HG02798 (cell line): ENCODE measurements at regions not wholly inside any gene's neighbourhood (a gene's known extent, or its start where the extent isn't known, plus 50 kb on each side); places are given as distances from the start of the nearest gene placed in this dataset.

Source experiments
- ATAC-seq: cut with Tn5 transposase; IDR thresholded peaks from one replicate; pipeline ENCODE4 v1.9.1; 2021; ENCODE audit warnings: mild to moderate bottlenecking; ENCODE audit not compliant: unreplicated experiment, poor library complexity

DNA sequence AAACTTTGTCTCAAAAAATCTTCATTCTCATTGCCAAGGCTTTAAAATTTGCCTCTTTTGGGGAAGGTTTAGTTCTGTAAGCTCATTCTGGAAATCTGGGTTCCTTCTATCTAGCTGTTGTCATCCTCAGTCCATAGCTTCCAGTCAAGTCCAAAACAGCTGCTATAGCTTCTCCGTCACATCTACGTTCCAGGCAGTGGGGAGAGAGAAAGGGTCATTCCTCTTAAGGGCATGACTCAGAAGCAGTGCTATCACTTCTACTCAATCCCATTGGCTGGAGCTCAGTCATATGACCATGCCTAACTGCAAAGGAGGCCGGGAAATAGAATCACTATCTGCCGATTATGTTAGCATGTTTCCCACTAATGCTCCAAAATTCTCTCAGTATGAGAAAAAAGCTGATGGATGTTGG, 141.4 kb upstream of the PTPN1 start:
- ATAC-seq: no peak

- no peak for ATAC-seq
Measured at GRCh38 chr20:50369225-50370035, 140.8 kb upstream of the PTPN1 start.

- ATAC-seq: no peak
Measured at GRCh38 chr20:50370036-50370566, 140.1 kb upstream of the PTPN1 start.

DNA sequence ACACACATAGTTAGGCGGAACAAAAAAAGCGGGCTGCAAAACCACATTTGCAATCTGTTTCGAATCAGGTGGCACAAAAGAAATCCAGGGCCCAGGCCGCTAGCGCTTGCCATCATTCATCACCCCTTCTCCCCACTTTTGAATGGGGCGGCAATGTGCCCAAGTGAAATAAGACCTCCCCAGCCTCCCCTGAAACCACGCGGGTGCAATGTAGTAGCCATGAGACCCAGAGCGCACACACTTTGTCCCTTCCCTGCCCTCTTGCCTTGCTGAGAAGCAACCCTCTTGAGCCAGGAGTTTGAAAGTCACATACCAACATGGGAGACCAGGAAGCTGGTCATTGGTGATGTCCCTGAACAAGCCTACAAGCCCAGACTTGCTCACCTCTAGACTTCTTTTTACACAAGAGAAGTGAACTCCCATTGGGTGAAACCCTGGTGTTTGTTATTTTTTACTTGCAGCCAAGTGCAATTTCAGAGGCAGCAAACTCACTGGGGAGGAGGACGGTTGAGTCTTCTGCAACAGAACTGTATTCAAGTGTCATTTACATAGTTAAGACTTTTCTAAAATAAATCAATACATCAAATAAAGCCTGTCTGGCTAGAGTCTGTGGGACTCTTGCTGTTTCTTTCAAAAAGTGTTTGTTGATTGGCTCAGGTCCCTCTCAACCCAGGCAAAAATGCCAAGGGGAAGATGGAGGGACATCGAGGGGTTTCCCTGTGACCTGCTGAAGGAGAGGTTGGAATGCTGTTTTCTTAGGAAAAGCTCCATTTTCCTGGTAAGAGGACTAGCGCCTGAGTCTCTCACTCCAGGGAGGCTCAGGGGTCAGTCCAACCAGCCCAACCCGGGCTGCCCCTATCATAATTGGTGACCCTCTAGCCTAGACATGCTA, 138.1 kb upstream of the PTPN1 start:
- no peak for ATAC-seq

- no peak for ATAC-seq
Measured at GRCh38 chr20:50372770-50373088, 137.5 kb upstream of the PTPN1 start.

DNA sequence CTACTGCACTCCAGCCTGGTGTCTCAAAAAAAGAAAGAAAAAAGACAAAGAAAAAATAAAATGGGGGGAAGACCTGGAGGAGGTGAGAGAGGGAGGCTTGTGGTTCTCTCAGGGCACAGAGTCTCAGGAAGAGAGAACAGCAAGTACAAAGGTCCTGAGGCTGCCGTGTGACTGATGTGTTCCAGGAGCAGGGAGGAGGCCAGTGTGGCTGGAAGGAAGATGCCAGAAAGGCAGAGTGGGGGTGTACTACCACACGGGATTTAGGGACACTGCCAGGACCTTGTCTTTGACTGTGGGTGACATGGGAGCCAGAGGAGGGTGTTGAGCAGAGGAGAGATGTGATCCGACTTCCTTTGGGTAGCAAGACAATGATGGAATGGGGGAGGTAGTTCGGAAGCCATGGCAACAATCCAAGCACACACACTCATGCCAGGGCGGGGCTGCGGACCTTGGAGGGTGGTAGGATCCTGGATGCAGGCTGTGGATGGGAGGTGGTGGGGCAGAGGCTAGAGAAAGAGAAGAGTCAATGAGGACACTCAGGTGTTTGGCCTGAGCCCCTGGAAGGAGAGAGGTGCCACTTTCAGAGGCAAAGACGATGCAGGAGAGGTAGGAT, 136.4 kb upstream of the PTPN1 start:
- no peak for ATAC-seq

- no peak for ATAC-seq
Measured at GRCh38 chr20:50374541-50375078, 135.6 kb upstream of the PTPN1 start.

GRCh38 chr20:50376179-50376887, 133.8 kb upstream of the PTPN1 start:
- no peak for ATAC-seq

GRCh38 chr20:50376888-50377459, 133.2 kb upstream of the PTPN1 start:
- ATAC-seq: no peak

- no peak for ATAC-seq
Measured at GRCh38 chr20:50378170-50379000, 131.8 kb upstream of the PTPN1 start.

DNA sequence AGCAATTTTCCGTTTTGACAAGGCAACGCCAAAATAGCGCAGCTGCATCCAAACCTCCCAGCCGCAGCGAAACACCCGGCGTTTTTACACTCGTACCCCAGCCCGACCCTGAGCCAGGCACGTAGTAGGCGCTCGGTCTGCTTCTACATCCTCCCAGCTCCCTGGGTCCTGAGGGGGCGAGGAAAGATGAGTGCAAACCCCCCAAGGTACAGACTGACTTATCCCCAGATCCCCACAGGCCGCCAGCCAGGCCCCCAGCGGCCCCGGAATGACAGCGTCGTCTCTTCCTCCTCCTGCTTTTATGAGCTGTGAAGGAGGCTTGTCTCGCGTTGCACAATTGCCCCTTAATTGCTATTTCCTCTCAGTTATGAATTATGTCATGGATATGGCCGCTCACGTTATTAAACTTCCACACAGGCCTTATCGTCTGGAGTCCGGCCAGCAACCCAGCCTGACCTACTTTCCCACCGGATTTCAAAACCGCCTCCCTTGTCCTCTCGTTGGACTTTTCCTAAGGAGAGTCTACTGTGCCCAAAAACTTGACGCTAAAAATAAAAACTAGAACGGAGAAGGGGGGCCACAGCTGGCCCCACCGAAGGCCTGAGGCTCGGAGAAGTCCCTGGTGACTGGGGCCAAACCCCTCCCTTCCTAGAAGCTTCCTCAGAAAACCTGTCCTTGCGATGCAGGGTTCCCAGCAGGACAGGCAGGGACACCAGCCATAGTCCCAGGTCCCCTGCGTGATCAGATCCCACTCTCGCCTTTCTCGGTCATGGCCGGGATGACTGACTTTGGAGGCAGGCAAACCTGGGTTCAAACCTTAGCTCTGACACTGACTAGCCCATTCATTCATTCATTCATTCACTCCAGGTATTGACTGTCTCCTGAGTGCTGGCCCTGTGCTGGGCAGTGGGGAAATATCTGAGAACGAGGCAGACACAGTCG, 130.9 kb upstream of the PTPN1 start:
- no peak for ATAC-seq

DNA sequence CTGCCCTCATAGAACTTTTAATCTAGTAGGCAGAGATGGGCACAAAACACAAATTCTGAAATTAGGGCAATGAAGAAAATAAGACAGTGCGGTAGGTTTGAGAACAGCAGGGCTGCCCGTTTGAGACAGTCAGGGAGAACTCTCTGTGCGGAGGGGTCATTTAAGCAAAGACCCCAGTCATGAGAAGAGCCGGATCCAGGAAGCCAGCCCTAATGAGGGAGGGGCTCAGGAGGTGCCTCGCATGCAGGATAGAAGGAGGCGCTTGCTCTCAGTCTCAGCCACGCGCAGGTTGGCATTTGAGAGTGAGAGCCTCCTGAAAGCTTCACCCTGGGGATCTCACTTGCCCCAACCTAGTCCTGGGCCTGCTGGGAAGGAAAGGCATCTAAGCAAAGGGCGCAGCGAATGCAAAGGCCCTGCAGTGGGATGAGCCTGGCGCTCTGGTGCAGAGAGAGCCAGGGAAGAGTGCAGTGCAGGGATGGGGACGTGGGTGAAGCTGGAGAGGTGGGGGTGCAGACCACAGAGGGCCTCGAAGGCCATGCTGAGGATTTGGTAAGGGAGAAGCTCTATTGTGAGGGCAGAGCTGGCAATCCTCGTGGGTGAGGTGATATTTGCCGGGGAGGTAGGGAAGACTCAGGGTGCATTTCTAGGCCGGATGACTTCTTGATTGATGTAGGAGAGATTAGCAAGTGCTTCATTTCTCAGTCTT, 130.0 kb upstream of the PTPN1 start:
- no peak for ATAC-seq

DNA sequence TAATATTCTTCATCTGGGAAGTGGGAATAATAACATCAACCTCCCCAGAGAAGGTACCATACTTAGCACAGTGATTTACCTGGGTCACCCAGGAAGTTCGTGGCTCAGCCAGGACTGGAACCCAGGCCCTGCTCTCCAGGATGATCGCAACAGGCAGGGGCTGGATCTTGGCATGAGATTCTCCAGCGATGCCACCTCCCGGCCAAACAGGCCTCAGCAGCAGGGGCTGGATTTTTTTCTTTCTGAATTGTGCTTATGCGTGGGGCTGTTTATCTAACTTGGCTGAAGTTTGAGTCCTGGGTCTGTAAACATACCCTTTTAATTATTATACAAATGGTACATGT, 129.5 kb upstream of the PTPN1 start:
- ATAC-seq: no peak

- no peak for ATAC-seq
Measured at GRCh38 chr20:50381075-50381732, 129.0 kb upstream of the PTPN1 start.

DNA sequence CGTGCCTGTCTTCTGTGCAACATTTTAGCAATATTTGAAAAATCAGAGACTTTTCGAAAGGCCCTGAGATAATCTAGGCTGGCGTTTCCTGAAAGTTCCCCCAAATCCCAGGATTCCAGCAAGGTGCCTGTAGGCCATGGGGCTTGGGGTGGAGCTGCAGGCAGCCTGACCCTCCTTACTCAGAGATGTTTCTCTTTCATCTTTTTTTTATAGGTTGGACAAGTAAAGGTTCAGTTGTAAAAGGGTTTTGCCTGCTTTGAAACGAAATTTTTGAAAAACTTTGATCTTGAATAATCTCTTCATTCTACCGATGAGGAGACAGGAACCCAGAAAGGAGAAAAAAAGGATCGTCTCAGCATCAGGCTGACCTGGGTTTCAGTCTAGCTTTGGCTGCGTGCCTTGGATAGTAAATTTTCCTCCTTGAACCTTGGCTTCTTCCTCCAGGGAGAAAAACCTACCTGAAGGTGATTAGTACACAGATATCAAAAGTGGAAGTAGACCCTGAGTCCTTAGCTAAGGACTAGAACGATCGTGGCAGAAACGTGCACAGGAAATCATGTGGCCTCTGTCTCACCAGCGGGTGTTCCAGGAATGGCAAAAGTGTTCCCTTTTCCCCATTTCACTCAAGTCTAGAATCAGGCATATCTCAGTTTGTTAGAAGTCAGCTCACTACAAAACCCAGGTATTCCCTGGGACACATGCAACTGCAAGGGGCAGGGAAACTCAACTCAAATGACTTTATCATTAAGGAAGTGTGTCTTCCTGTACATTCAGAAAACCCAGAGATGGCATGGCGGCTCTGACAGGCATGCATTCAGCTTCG, 128.2 kb upstream of the PTPN1 start:
- ATAC-seq: no peak
